GM23338 (cell line): ENCODE measurements at regions not wholly inside any gene's neighbourhood (a gene's known extent, or its start where the extent isn't known, plus 50 kb on each side); places are given as distances from the start of the nearest gene placed in this dataset.

ENCODE experiments used
- ATAC-seq: fragments of 200-7000 bp; cut with Tn5 transposase; 3 replicates; pipeline ENCODE4 v1.9.1; 2020
- DNase-seq: peaks from one replicate; pipeline ENCODE4 v3.0.0-alpha.2; 2015; ENCODE audit warnings: low spot score
- H2AFZ ChIP-seq: fragments of 200-600 bp; sonication (generic); 2 replicates; pipeline ENCODE4 v1.8.0; 2016; ENCODE audit warnings: antibody characterized with exemption, mild to moderate bottlenecking, moderate library complexity
- H3F3A ChIP-seq: fragments of 200-600 bp; sonication (generic); replicated peaks from 2 replicates; pipeline ENCODE4 v1.8.0; 2017; ENCODE audit warnings: antibody characterized with exemption, mixed run types, low read depth
- H3K27ac ChIP-seq: fragments of 200-600 bp; sonication (generic); 2 replicates; pipeline ENCODE4 v1.6.1; 2016; ENCODE audit warnings: low read depth
- H3K27me3 ChIP-seq: fragments of 200-600 bp; sonication (generic); 2 replicates; pipeline ENCODE4 v1.8.0; 2016; ENCODE audit warnings: mild to moderate bottlenecking, mixed run types, moderate library complexity; ENCODE audit not compliant: insufficient read depth
- H3K36me3 ChIP-seq: fragments of 200-600 bp; sonication (generic); 2 replicates; pipeline ENCODE4 v1.8.0; 2016; ENCODE audit warnings: mild to moderate bottlenecking; ENCODE audit not compliant: insufficient read depth
- H3K4me1 ChIP-seq: fragments of 200-600 bp; sonication (generic); 2 replicates; pipeline ENCODE4 v1.8.0; 2016; ENCODE audit warnings: mild to moderate bottlenecking, moderate library complexity; ENCODE audit not compliant: insufficient read depth
- H3K4me2 ChIP-seq: fragments of 200-600 bp; sonication (generic); 2 replicates; pipeline ENCODE4 v1.7.1; 2017; ENCODE audit warnings: mixed run types
- H3K4me3 ChIP-seq: fragments of 200-600 bp; sonication (generic); 2 replicates; pipeline ENCODE4 v1.6.1; 2016; ENCODE audit warnings: mixed run types
- H3K79me2 ChIP-seq: fragments of 200-600 bp; sonication (generic); replicated peaks from 2 replicates; pipeline ENCODE4 v1.8.0; 2017; ENCODE audit warnings: mild to moderate bottlenecking; ENCODE audit not compliant: insufficient read depth
- H3K9me2 ChIP-seq: fragments of 200-600 bp; sonication (generic); 2 replicates; pipeline ENCODE4 v1.8.0; 2017; ENCODE audit not compliant: insufficient read depth
- H4K20me1 ChIP-seq: fragments of 200-600 bp; sonication (generic); replicated peaks from 2 replicates; pipeline ENCODE4 v1.8.0; 2017; ENCODE audit warnings: mild to moderate bottlenecking; ENCODE audit not compliant: insufficient read depth
- H3K27ac Mint-ChIP-seq: 2 replicates; pipeline ENCODE4 v1.8.0; 2020; ENCODE audit warnings: inconsistent platforms, mild to moderate bottlenecking, moderate library complexity, mixed read lengths
- H3K27me3 Mint-ChIP-seq: 3 replicates; pipeline ENCODE4 v1.8.0; 2022; ENCODE audit warnings: low read depth, mild to moderate bottlenecking, moderate library complexity, mixed read lengths, inconsistent platforms; ENCODE audit not compliant: insufficient read depth, poor library complexity
- H3K36me3 Mint-ChIP-seq: 3 replicates; pipeline ENCODE4 v1.8.0; 2021; ENCODE audit warnings: low read depth, mild to moderate bottlenecking, inconsistent platforms, moderate library complexity, mixed read lengths
- H3K4me1 Mint-ChIP-seq: 3 replicates; pipeline ENCODE4 v1.8.0; 2020; ENCODE audit warnings: mild to moderate bottlenecking, inconsistent platforms, mixed read lengths
- H3K4me3 Mint-ChIP-seq: 3 replicates; pipeline ENCODE4 v1.8.0; 2021; ENCODE audit warnings: moderate library complexity, mild to moderate bottlenecking, inconsistent platforms, mixed read lengths
- H3K9me3 Mint-ChIP-seq: 3 replicates; pipeline ENCODE4 v1.8.0; 2020; ENCODE audit warnings: moderate library complexity, mild to moderate bottlenecking, inconsistent platforms, mixed read lengths
- EZH2 ChIP-seq: fragments of 200-600 bp; sonication (generic); IDR thresholded peaks from one replicate; pipeline ENCODE4 v1.8.0; 2017; ENCODE audit warnings: antibody characterized with exemption, mild to moderate bottlenecking, low read depth; ENCODE audit not compliant: unreplicated experiment
- NANOG ChIP-seq: IDR thresholded peaks from 2 replicates; pipeline ENCODE4 v1.6.1; 2016; ENCODE audit warnings: antibody characterized with exemption, borderline replicate concordance
- REST ChIP-seq: IDR thresholded peaks from one replicate; pipeline ENCODE4 v1.6.1; 2018; ENCODE audit warnings: antibody characterized with exemption; ENCODE audit not compliant: unreplicated experiment
- ZNF331 ChIP-seq: fragments of 250-450 bp; sonication (Bioruptor Pico); IDR thresholded peaks from 2 replicates; pipeline ENCODE4 v1.5.0; 2020; ENCODE audit warnings: low read depth, mild to moderate bottlenecking, moderate library complexity
- TF ChIP-seq, protein P1 (sequence below): fragments of 250-450 bp; sonication (Bioruptor Pico); IDR thresholded peaks from 2 replicates; pipeline ENCODE4 v1.5.0; 2020; ENCODE audit warnings: mild to moderate bottlenecking, moderate library complexity

DNA sequence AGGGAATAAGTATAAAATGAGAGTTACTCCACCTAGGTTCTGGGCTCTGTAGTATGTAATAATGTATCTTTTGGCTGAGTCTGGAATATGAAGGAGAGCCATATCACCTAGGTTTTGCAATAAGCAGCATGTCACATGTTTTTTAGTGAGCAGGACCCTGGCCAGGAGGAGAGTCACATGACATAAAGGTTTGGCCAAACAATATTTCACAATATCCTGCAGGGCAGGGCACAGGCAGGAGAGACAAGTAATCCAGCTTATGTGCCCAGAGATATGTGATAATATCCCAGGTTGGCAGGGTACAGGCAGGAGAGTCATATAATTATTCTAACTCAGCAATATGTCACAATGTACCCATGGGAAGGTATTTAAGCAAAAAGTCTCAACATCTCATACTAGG, 1169.6 kb upstream of the AMELY start:
- Mint-ChIP-seq H3K4me1 (no peaks in the 10 kb centered on the region), H3K27me3 (peaks cover 1% of the 10 kb centered on the region)
- no peak for ATAC-seq

More for the DNA sequence above, 1169.6 kb upstream of the AMELY start:
- H3K4me2 ChIP-seq, result no peak overlapping the region
- Mint-ChIP-seq H3K36me3 (no peaks in the 10 kb centered on the region), H3K4me3 (no peak overlapping the region), H3K9me3 (peaks cover 2% of the 10 kb centered on the region; the same call in 1 of the 3 replicates), H3K27ac (no peak overlapping the region)
- H3K4me1 ChIP-seq, result no peaks in the 10 kb centered on the region
- H3K27ac ChIP-seq, result no peak overlapping the region
- no peak overlapping the region for H2AFZ ChIP-seq
- no peaks in the 10 kb centered on the region for H3K36me3 ChIP-seq
- no peak overlapping the region for H3K4me3 ChIP-seq
- H4K20me1 ChIP-seq, result no peaks in the 10 kb centered on the region
- TF ChIP-seq NANOG (no peak), ZNF331 (CRISPR knock-in tag) (no peak), REST (no peak), EZH2 (no peak)
- TF ChIP-seq, protein P1, sequence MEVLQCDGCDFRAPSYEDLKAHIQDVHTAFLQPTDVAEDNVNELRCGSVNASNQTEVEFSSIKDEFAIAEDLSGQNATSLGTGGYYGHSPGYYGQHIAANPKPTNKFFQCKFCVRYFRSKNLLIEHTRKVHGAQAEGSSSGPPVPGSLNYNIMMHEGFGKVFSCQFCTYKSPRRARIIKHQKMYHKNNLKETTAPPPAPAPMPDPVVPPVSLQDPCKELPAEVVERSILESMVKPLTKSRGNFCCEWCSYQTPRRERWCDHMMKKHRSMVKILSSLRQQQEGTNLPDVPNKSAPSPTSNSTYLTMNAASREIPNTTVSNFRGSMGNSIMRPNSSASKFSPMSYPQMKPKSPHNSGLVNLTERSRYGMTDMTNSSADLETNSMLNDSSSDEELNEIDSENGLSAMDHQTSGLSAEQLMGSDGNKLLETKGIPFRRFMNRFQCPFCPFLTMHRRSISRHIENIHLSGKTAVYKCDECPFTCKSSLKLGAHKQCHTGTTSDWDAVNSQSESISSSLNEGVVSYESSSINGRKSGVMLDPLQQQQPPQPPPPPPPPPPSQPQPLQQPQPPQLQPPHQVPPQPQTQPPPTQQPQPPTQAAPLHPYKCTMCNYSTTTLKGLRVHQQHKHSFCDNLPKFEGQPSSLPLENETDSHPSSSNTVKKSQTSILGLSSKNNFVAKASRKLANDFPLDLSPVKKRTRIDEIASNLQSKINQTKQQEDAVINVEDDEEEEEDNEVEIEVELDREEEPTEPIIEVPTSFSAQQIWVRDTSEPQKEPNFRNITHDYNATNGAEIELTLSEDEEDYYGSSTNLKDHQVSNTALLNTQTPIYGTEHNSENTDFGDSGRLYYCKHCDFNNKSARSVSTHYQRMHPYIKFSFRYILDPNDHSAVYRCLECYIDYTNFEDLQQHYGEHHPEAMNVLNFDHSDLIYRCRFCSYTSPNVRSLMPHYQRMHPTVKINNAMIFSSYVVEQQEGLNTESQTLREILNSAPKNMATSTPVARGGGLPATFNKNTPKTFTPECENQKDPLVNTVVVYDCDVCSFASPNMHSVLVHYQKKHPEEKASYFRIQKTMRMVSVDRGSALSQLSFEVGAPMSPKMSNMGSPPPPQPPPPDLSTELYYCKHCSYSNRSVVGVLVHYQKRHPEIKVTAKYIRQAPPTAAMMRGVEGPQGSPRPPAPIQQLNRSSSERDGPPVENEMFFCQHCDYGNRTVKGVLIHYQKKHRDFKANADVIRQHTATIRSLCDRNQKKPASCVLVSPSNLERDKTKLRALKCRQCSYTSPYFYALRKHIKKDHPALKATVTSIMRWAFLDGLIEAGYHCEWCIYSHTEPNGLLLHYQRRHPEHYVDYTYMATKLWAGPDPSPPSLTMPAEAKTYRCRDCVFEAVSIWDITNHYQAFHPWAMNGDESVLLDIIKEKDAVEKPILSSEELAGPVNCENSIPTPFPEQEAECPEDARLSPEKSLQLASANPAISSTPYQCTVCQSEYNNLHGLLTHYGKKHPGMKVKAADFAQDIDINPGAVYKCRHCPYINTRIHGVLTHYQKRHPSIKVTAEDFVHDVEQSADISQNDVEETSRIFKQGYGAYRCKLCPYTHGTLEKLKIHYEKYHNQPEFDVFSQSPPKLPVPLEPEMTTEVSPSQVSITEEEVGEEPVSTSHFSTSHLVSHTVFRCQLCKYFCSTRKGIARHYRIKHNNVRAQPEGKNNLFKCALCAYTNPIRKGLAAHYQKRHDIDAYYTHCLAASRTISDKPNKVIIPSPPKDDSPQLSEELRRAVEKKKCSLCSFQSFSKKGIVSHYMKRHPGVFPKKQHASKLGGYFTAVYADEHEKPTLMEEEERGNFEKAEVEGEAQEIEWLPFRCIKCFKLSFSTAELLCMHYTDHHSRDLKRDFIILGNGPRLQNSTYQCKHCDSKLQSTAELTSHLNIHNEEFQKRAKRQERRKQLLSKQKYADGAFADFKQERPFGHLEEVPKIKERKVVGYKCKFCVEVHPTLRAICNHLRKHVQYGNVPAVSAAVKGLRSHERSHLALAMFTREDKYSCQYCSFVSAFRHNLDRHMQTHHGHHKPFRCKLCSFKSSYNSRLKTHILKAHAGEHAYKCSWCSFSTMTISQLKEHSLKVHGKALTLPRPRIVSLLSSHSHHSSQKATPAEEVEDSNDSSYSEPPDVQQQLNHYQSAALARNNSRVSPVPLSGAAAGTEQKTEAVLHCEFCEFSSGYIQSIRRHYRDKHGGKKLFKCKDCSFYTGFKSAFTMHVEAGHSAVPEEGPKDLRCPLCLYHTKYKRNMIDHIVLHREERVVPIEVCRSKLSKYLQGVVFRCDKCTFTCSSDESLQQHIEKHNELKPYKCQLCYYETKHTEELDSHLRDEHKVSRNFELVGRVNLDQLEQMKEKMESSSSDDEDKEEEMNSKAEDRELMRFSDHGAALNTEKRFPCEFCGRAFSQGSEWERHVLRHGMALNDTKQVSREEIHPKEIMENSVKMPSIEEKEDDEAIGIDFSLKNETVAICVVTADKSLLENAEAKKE (CRISPR knock-in tag), result no peak
- H3F3A ChIP-seq, result no peaks in the 10 kb centered on the region
- no peaks in the 10 kb centered on the region for H3K9me2 ChIP-seq
- H3K27me3 ChIP-seq, result no peaks in the 10 kb centered on the region
- DNase-seq, result no peak
- H3K79me2 ChIP-seq, result no peaks in the 10 kb centered on the region
